ENCODE measurements at regions not wholly inside any gene's neighbourhood (a gene's known extent, or its start where the extent isn't known, plus 50 kb on each side); places are given as distances from the start of the nearest gene placed in this dataset.

DNA sequence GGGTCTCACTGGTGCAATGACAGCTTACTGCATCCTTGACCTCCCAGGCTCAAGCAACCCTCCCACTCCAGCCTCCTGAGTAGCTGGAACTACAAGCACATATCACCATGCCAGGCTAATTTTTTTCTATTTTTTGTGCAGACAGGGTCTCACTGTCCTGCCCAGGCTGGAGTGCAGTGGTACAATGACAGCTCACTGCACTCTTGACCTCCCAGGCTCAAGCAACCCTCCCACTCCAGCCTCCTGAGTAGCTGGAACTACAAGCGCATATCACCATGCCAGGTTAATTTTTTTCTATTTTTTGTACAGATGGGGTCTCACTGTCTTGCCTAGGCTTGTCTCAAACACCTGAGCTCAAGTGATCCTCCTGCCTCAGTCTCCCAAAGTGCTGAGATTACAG is 74.0 kb downstream of the GASK1B start:
- TF ChIP-seq, protein P1, sequence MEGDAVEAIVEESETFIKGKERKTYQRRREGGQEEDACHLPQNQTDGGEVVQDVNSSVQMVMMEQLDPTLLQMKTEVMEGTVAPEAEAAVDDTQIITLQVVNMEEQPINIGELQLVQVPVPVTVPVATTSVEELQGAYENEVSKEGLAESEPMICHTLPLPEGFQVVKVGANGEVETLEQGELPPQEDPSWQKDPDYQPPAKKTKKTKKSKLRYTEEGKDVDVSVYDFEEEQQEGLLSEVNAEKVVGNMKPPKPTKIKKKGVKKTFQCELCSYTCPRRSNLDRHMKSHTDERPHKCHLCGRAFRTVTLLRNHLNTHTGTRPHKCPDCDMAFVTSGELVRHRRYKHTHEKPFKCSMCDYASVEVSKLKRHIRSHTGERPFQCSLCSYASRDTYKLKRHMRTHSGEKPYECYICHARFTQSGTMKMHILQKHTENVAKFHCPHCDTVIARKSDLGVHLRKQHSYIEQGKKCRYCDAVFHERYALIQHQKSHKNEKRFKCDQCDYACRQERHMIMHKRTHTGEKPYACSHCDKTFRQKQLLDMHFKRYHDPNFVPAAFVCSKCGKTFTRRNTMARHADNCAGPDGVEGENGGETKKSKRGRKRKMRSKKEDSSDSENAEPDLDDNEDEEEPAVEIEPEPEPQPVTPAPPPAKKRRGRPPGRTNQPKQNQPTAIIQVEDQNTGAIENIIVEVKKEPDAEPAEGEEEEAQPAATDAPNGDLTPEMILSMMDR (IDR thresholded peaks at IDR 0.05; ENCODE audit: low read depth, low read length, poor library complexity, severe bottlenecking): no peak
- TF ChIP-seq EZH2phosphoT487 (IDR thresholded peaks at IDR 0.05; ENCODE audit: borderline replicate concordance, low read length): no peak

All from DOHH2 (cell line).